Esophagus mucosa (tissue), 1 donor: ENCODE measurements at regions not wholly inside any gene's neighbourhood (a gene's known extent, or its start where the extent isn't known, plus 50 kb on each side); places are given as distances from the start of the nearest gene placed in this dataset.
"Not testable (repeated sequence)": the region's sequence is repeated elsewhere in the genome, so short reads cannot be mapped to it uniquely, and the experiment has no call there.

Experiments
- ATAC-seq: fragments of 200-7000 bp; cut with Tn5 transposase; one replicate; pipeline ENCODE4 v1.9.1; 2020
- donor health status: DM: yes; HTN: yes; CAD: no.

- no peak for ATAC-seq
Observed at GRCh38 chr4:59517007-59517406, 1683.1 kb upstream of the ADGRL3 start.

- ATAC-seq, result no peak
Observed at GRCh38 chr4:59518005-59518823, 1681.9 kb upstream of the ADGRL3 start.

DNA sequence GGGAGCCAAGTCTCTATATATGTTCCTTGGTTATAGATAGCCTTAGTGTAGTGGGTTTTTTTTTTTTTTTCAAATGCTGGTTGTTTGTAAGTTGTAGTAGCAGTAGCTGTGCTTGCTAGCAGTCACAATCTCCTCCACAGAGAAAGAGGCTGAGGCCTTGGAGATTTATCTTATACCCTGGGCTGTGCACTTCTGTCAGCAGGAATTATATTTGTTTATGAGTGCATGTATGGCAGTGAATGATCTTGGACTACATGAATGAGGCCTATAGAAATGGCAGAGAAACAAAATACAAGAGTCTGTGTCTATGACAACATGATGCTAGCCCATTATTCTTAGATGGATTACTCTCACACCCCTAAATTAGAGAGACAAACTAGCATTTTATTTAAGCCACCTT is 1674.2 kb upstream of the ADGRL3 start:
- no peak for ATAC-seq

DNA sequence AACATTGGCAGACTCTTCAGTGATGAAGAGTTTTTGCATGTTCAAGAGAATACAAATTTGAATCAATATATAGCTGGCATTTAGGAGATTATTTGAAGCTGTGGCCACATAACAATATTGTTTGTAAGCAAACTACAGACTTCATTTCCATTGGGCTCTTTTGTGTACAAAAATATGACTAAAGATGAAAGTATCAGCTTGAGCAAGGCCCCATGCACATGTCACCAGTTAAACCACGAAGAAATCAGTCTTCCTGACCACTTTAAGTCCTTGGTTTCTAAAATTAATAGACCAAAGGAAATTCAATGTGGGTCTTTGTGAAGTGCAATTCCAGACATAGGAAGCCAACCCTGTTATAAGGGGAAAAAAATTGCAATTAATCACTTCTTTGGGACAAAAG is 1664.6 kb upstream of the ADGRL3 start:
- no peak for ATAC-seq

- no peak for ATAC-seq
Observed at GRCh38 chr4:59536428-59536827, 1663.7 kb upstream of the ADGRL3 start.

DNA sequence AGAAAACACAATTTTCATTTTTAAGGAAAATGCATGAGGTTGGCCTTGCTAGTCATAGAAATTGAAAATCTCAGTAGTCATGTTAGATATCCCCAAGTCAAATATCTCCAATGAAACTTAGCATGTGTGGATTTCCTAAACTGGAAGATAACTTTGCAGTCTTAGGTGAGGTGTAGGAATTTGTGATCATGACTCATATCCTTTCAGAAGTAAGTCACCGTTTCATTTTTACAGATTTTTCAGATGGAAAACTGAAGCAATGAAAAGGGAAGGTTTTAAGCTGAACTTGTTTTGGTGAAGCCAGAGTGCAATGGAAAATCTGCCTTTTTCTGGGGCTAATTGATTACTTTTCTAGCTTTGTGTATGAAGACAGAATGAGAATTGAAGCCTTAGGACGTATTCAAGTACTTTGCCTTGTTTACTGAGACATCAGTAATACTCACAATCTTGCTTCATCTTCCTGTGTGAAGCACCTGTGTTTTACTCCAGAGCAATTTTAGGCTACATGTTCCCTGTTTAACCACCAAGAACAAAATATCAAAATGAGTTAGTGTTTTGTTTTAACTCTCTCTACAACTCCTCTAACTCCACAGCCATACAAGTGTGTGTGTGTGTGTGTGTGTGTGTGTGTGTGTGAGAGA is 1662.8 kb upstream of the ADGRL3 start:
- no peak for ATAC-seq

- ATAC-seq, result no peak
Observed at GRCh38 chr4:59539401-59539800, 1660.7 kb upstream of the ADGRL3 start.

DNA sequence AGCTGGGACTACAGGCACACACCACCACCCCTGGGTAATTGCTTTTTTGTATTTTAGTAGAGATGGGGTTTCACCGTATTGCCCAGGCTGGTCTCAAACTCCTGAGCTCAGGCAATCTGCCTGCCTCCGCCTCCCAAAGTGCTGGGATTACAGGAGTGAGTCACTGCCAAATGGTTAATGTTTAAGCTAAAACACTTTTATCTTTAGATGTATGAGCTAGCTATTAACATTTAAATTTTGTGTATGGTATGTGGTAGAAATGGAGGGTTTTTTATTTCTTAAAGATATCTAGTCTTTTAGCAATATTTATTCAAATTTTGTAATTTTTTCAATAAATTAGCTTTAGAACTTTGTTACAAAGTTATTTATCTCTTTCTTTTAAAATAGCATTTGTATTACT is 1659.8 kb upstream of the ADGRL3 start:
- ATAC-seq, result no peak

DNA sequence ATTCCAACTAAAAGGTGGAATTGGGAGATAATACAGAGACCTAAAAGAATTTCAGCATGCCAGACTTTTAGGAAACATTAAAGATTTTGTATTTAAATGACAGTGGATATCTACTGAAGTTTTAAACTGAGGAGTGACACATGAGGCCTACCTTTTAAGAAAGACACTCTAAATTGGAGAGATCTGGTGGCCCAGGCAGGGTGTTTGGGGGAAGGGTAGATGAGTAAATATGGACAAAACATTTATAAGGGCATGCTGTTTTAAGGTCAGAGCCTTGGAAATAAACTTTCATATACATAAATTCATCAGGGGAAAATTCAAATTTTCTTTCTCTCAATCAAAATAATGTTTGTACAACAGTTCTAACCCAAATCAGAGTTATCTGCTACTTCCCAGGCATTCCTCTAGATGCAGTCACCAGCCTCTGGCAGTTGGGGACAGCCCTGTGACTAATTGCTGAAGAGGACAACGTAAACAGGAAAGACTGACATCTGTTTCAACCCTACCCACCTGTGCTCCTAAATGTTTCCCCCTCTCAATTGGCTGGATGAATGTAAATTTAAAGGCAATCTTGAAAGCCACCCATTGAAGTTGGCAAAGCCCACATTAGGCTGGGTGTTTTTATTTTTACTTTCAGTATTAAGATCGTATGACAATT is 1646.9 kb upstream of the ADGRL3 start:
- peak; percentile 64 for ATAC-seq

DNA sequence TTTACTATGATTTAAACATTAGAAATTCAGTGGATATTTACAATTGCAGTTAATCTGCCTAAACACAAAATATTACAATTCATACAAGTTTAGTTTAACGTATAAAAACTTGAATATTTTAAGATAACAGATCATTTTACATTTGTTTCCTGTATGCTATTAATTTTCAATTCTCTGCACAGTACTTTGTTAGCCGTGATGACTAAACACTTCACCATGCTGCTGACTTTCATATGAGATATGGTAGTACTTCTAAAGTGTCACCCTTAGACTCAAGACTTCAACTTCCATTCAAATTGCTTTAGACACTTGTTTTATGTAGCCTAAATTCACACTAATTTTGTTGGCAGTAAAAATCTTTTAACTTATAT is 1646.4 kb upstream of the ADGRL3 start:
- ATAC-seq, result peak; percentile 45

DNA sequence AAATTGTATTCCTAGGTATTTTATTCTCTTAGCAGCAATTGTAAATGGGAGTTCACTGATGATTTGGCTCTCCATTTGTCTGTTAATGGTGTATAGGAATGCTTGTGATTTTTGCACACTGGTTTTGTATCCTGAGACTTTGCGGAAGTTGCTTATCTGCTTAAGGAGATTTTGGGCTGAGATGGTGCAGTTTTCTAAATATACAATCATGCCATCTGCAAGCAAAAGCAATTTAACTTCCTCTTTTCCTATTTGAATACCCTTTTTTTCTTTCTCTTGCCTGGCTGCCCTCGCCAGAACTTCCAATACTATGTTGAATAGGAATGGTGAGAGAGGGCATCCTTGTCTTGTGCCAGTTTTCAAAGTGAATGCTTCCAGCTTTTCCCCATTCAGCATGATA is 1643.9 kb upstream of the ADGRL3 start:
- not testable (repeated sequence) for ATAC-seq

DNA sequence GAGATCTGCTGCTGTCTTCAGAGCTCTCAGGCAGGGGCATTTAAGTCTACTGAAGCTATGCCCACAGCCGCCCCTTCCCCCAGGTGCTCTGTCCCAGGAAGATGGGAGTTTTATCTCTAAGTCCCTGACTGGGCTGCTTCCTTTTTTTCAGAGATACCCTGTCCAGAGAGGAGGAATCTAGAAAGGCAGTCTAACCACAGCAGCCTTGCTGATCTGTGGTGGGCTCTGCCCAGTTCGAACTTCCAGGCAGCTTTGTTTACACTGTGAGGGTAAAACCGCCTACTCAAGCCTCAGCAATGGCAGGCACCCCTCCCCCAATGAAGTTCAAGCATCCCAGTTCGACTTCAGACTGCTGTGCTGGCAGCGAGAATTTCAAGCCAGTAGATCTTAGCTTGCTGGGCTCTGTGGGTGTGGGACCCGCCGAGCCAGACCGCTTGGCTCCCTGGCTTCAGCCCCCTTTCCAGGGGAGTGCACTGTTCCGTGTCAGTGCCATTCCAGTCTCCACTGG is 1639.9 kb upstream of the ADGRL3 start:
- ATAC-seq, result not testable (repeated sequence)

- ATAC-seq, result no peak
Observed at GRCh38 chr4:59565836-59566235, 1634.3 kb upstream of the ADGRL3 start.

DNA sequence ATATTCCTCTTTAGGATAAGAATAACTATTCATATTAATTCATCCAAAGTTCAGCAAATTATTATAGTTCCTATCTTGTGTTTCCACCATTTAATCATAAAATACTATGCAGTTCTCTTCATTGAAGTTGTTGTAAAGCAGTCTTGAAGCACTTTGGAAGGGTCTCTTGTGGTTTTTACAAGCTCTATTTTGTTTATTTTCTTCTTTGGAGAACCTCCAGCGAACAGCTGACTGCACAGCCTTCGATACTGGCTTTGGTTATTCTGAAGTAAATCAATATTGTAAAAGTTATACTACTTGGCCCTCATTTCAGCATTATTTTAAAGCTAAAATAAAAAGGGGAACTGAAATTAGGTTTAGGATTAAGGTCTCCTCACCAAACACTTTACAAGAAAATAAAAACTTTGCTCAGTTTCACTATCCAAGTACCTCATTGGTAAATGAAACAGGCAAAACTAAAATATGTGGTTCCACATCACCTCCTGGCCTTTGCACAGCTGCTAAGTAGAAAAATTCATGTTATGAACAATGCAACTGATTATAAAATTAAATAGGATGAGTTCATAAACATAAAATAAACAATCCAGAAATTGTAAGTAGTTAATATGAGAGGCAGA is 1629.2 kb upstream of the ADGRL3 start:
- no peak for ATAC-seq

- ATAC-seq, result no peak
Observed at GRCh38 chr4:59571805-59572430, 1628.2 kb upstream of the ADGRL3 start.

GRCh38 chr4:59583845-59584568 is 1616.1 kb upstream of the ADGRL3 start:
- no peak for ATAC-seq

- ATAC-seq, result no peak
Observed at GRCh38 chr4:59597536-59598329, 1602.4 kb upstream of the ADGRL3 start.

DNA sequence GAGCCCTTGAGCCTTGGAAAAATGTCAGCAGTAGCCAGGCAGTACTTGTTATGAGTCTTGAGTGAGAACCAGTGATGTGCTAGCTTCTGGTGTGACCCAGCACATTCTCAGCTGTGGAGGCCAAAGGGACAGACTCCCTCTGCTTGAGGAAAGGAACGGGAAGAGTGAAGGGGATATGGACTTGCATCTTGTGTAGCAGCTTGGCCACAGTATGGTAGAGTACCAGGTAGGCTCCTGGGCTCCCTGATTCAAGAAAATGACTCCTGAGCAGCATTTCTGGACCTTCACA is 1601.9 kb upstream of the ADGRL3 start:
- no peak for ATAC-seq

DNA sequence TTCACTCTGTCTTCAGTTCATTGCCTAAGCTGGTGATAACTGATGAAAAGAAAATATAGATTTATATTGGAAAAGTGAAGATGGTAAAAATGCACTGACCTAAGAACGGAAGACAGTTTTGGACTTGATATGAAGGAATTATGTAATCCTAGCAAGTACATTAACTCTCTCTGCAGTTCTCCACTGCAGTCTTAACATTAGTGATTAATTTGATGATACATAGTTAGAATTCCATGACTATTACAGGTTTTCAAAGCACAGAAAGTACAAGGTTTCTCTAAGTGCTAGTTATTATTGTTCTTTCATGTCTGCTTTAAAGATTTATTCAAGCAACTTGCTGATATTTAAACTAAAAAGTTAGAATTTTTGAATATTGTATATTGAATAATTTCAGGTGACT is 1591.7 kb upstream of the ADGRL3 start:
- no peak for ATAC-seq

DNA sequence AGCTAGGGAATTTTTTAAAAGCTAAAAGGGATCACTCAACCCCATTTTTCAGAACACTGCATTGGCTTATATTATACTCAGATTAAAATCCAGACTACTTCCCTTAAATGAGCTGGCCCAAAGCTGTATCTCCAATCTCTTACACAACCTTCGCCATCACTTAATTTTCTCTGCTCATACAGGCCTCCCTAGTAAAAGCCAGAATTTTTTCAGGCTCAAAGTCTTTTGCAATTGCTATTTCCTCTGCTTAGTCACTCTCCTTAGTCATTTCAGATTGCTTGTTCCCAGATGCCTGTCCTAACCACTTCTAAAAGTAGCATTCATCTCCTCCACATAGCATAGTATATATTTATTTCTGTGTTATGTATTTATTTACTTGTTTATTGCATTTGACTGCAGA is 1587.9 kb upstream of the ADGRL3 start:
- peak; percentile 28 for ATAC-seq

GRCh38 chr4:59615316-59615715 is 1584.8 kb upstream of the ADGRL3 start:
- no peak for ATAC-seq
